ENCODE measurements at regions not wholly inside any gene's neighbourhood (a gene's known extent, or its start where the extent isn't known, plus 50 kb on each side); places are given as distances from the start of the nearest gene placed in this dataset.
"Not testable (repeated sequence)": the region's sequence is repeated elsewhere in the genome, so short reads cannot be mapped to it uniquely, and the experiment has no call there.

DNA sequence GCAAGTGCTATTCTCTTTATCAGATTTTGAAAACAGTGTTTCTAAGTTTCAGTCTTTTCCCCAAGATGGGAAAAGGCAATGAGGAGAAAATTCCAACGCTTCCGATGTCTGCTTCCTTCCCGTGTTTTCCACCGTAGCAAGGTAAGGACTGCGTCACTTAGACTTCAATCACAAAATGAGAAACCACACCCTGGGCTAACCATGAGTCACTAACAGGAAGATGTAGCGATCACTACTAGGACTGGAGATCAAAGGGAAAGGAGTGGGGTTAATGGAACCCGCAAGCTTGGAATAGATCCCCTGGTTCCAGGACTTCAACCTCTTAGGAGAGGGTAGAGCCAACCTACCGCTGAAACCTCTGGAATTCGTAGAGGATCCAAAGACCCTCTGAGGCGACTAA is 250.7 kb upstream of the ZFP42 start:
- H3K36me3 ChIP-seq (ENCODE audit: low read depth), result no peaks in the 10 kb centered on the region
- peaks cover 2% of the 10 kb centered on the region for H3K9me3 ChIP-seq (ENCODE audit: severe bottlenecking)
- H3K4me3 ChIP-seq (ENCODE audit: severe bottlenecking), result no peak overlapping the region
- H3K4me1 ChIP-seq (ENCODE audit: insufficient read depth, poor library complexity, severe bottlenecking), result no peaks in the 10 kb centered on the region
- ATAC-seq (ENCODE audit: low read depth), result no peak
- no peak for DNase-seq (ENCODE audit: low spot score)
- TF ChIP-seq, protein P1, sequence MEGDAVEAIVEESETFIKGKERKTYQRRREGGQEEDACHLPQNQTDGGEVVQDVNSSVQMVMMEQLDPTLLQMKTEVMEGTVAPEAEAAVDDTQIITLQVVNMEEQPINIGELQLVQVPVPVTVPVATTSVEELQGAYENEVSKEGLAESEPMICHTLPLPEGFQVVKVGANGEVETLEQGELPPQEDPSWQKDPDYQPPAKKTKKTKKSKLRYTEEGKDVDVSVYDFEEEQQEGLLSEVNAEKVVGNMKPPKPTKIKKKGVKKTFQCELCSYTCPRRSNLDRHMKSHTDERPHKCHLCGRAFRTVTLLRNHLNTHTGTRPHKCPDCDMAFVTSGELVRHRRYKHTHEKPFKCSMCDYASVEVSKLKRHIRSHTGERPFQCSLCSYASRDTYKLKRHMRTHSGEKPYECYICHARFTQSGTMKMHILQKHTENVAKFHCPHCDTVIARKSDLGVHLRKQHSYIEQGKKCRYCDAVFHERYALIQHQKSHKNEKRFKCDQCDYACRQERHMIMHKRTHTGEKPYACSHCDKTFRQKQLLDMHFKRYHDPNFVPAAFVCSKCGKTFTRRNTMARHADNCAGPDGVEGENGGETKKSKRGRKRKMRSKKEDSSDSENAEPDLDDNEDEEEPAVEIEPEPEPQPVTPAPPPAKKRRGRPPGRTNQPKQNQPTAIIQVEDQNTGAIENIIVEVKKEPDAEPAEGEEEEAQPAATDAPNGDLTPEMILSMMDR (IDR thresholded peaks at IDR 0.05; ENCODE audit: poor library complexity, severe bottlenecking), result no peak
- H3K27ac ChIP-seq (ENCODE audit: poor library complexity, severe bottlenecking), result no peak overlapping the region
- H3K27me3 ChIP-seq (ENCODE audit: insufficient read depth, poor library complexity, severe bottlenecking), result no peaks in the 10 kb centered on the region

DNA sequence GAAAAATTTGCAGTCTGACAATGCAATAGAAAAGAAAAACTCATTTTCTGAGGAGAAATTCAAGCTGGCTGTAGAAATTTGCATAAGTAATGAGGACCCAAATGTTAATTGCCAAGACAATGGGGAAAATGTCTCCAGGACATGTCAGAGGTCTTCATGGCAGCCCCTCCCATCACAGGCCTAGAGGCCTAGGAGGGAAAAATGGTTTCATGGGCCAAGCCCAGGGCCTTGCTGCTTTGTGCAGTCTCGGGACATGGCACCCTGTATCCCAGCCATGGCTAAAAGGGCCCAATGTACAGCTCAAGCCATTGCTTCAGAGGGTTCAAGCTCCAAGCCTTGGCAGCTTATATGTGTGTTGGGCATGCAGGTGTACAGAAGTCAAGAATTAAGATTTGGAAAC is 244.9 kb upstream of the ZFP42 start:
- not testable (repeated sequence) for H3K4me1 ChIP-seq (ENCODE audit: insufficient read depth, poor library complexity, severe bottlenecking); H3K4me3 ChIP-seq (ENCODE audit: severe bottlenecking); H3K9me3 ChIP-seq (ENCODE audit: severe bottlenecking); H3K27me3 ChIP-seq (ENCODE audit: insufficient read depth, poor library complexity, severe bottlenecking); DNase-seq (ENCODE audit: low spot score); ATAC-seq (ENCODE audit: low read depth); H3K36me3 ChIP-seq (ENCODE audit: low read depth); H3K27ac ChIP-seq (ENCODE audit: poor library complexity, severe bottlenecking)

DNA sequence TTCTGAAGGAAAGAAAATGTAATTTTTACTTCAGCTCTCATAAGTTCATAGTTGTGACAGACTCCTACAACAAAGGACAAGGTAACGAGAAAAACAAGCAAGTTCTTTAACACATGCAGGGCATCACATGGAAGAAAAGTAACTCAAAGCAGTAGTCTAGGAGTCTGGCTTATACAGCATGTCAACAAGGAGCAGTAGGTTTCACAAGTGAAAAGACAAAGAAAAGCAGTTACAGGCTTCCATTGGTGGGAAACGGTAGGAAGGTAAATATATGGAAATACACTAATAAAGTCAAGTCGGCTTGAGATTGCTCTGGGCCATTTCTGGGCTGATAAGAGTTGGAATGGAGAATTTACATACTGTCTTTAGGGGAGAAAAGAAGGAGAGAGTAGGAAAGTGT is 228.4 kb upstream of the ZFP42 start:
- ATAC-seq (ENCODE audit: low read depth), result no peak
- Histone ChIP-seq H3K9me3 (ENCODE audit: severe bottlenecking) (no peaks in the 10 kb centered on the region), H3K27me3 (ENCODE audit: insufficient read depth, poor library complexity, severe bottlenecking) (no peaks in the 10 kb centered on the region), H3K27ac (ENCODE audit: poor library complexity, severe bottlenecking) (no peak overlapping the region), H3K36me3 (ENCODE audit: low read depth) (no peaks in the 10 kb centered on the region), H3K4me1 (ENCODE audit: insufficient read depth, poor library complexity, severe bottlenecking) (no peaks in the 10 kb centered on the region), H3K4me3 (ENCODE audit: severe bottlenecking) (no peak overlapping the region)
- no peak for DNase-seq (ENCODE audit: low spot score)
- TF ChIP-seq, protein P1 (IDR thresholded peaks at IDR 0.05; ENCODE audit: poor library complexity, severe bottlenecking), result no peak

DNA sequence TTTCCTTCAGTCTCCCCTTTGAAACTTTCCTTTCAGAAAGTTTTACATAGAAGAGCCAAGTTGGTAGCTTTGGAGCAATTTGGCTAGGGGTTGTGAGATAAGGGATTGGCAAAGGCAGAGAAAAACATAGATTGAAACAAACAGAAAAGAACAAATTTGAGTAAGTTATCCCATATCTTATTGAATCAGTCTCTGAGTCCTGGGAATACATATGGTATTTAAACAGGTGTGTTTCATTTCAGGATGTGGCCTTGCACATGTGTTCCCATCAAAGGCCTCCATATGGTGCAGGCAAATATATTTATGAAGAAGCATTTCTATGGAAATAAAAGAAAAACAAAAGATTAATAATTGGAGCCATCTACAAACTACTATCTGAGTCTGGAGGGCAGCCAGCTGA is 227.9 kb upstream of the ZFP42 start:
- Histone ChIP-seq H3K4me3 (ENCODE audit: severe bottlenecking) (no peak overlapping the region), H3K9me3 (ENCODE audit: severe bottlenecking) (no peaks in the 10 kb centered on the region), H3K4me1 (ENCODE audit: insufficient read depth, poor library complexity, severe bottlenecking) (no peaks in the 10 kb centered on the region), H3K36me3 (ENCODE audit: low read depth) (no peaks in the 10 kb centered on the region), H3K27me3 (ENCODE audit: insufficient read depth, poor library complexity, severe bottlenecking) (no peaks in the 10 kb centered on the region), H3K27ac (ENCODE audit: poor library complexity, severe bottlenecking) (no peak overlapping the region)
- TF ChIP-seq, protein P1 (IDR thresholded peaks at IDR 0.05; ENCODE audit: poor library complexity, severe bottlenecking), result no peak
- DNase-seq (ENCODE audit: low spot score) (no peak), ATAC-seq (ENCODE audit: low read depth) (no peak)

DNA sequence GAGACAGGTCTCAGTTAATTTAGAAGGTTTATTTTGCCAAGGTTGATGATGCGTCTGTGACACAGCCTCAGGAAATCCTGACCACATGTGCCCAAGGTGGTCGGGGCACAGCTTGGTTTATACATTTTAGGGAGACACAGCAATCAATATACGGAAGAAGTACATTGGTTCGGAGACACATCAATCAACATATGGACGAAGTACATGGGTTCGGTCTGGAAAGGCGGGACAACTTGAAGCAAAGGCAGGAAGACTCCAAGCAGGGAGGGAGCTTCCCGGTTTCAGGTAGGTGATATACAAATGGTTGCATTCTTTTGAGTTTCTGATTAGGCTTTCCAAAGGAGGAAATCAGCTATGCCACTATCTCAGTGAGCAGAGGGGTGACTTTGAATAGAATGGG is 225.2 kb upstream of the ZFP42 start:
- Histone ChIP-seq H3K36me3 (ENCODE audit: low read depth) (no peaks in the 10 kb centered on the region), H3K27ac (ENCODE audit: poor library complexity, severe bottlenecking) (no peak overlapping the region), H3K27me3 (ENCODE audit: insufficient read depth, poor library complexity, severe bottlenecking) (no peaks in the 10 kb centered on the region), H3K9me3 (ENCODE audit: severe bottlenecking) (no peaks in the 10 kb centered on the region), H3K4me3 (ENCODE audit: severe bottlenecking) (no peak overlapping the region), H3K4me1 (ENCODE audit: insufficient read depth, poor library complexity, severe bottlenecking) (no peaks in the 10 kb centered on the region)
- TF ChIP-seq, protein P1 (IDR thresholded peaks at IDR 0.05; ENCODE audit: poor library complexity, severe bottlenecking), result no peak
- ATAC-seq (ENCODE audit: low read depth) (no peak), DNase-seq (ENCODE audit: low spot score) (no peak)

Measured in RWPE2 (cell line).